Left renal cortex interstitium (tissue), 4 donors: ENCODE measurements at regions not wholly inside any gene's neighbourhood (a gene's known extent, or its start where the extent isn't known, plus 50 kb on each side); places are given as distances from the start of the nearest gene placed in this dataset.
"Not testable (repeated sequence)": the region's sequence is repeated elsewhere in the genome, so short reads cannot be mapped to it uniquely, and the experiment has no call there.

Experiments
- DNase-seq, 4 donors: peaks; one replicate each; pipeline ENCODE4 v3.0.0-alpha.2; 2013; ENCODE audit warnings: low read depth in 4 of 4, low spot score in 2 of 4, missing footprints in 1 of 4

GRCh38 chr16:25359516-25359915 lies 101.9 kb upstream of the ZKSCAN2 start:
- DNase-seq = not testable (repeated sequence)

- no peak for DNase-seq
Measured at GRCh38 chr16:25344006-25344405, 86.4 kb upstream of the ZKSCAN2 start.

DNA sequence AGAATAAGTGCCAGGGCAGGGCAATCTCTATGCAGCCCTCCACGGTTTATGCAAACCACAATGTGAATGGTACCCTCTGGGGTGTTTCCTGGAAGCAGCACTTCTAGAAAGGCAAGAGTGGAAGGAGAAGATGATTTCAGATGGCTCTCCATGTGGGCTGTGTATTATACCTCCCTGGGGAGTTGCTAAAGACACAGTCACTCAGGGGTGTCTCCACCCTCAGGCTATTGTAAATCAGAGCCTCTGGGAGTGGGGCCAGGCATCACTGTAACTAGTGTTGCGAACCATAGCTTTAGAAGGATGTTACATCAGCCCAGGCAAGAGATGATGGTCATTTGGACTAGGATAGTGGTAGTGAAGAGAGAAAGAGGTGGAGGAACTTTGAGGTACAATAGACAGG lies 83.3 kb upstream of the ZKSCAN2 start:
- DNase-seq = no peak

GRCh38 chr16:25317732-25318316 lies 60.2 kb upstream of the ZKSCAN2 start:
- no peak for DNase-seq

DNA sequence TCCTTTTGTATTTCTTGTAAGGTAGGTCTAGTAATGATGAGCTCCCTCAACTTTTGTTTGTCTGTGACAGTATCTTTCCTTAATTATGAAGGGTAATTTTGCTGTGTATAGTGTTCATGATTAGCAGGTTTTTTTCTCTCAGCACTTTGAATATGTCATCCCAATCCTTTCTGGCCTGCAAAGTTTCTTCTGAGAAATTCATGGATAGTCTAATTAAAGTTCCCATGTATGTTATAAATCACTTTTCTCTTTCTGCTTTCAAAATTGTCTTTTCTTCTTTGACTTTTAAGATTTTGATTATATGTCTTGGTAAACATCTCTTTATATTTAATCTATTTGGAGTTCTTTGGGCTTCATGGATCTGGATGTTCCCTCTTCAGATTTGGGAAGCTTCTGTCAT lies 54.3 kb upstream of the ZKSCAN2 start:
- no peak for DNase-seq

- DNase-seq = no peak
Measured at GRCh38 chr16:25311039-25311438, 53.4 kb upstream of the ZKSCAN2 start.
